ENCODE measurements at regions not wholly inside any gene's neighbourhood (a gene's known extent, or its start where the extent isn't known, plus 50 kb on each side); places are given as distances from the start of the nearest gene placed in this dataset.

DNA sequence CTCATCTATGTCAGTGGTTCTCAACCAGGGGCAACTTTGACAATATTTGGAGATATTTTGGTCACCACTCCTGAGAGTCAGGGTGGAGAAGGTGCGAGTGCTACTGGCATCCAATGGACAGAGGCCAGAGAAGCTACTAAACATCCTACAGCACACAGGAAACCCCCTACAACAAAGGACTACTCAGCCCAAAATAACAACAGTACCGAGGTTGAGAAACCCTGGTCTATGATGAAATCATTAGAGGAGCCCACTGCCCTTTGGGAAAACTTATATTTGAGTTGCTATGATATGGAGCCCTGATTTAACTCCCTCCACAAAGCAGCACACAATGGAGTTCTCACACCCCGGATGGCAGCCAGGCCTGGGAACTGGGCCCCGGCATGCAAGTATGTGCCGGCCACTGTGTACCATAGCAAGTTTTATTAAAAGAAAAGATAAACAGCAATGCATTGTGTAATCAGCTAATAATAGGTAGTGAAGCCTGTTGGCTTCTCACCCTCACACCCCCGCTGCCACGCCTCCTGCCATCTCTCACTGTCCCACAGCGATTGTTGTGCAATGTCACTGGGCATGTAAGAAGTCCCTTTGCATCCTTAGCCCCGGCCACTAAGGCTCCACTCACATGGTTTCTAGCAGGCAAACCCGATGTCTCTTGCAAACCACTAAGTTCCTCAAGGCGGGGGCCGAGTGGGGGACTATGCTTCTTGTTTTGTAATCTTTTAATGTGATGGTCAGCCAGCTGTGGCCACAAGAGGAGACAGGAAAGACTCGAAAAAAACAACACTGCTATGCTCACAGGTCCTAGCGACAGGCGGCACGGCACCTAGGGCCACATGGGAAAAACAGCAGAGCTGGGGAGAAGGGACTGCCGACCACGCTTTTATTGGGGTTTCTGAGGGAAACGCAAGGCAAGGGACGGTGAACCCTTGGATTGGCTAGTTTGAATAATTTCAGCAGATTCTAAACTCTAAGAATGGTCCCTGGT lies 110.0 kb downstream of the AQP9 start:
- H3K9me3 ChIP-seq (ENCODE audit: control insufficient read depth in 1 of 2, insufficient read depth in 1 of 2, low read depth in 1 of 2, low read length in 2 of 2) = no peaks in the 10 kb centered on the region
- DNase-seq (ENCODE audit: low read depth, low spot score) = no peak
- no peaks in the 10 kb centered on the region for H3K79me2 ChIP-seq (ENCODE audit: insufficient read depth, low read length)
- H2AFZ ChIP-seq (ENCODE audit: low read depth, low read length, poor library complexity, severe bottlenecking) = no peak overlapping the region
- H3K36me3 ChIP-seq (ENCODE audit: control insufficient read depth in 1 of 2, insufficient read depth in 2 of 2, low read length in 2 of 2) = no peaks in the 10 kb centered on the region
- no peak overlapping the region for H3K27ac ChIP-seq (ENCODE audit: low read depth, low read length)
- no peaks in the 10 kb centered on the region for H3K4me1 ChIP-seq (ENCODE audit: control insufficient read depth in 1 of 2, insufficient read depth in 2 of 2, low read length in 2 of 2)
- TF ChIP-seq YY1 (IDR thresholded peaks at IDR 0.05; ENCODE audit: extremely low read depth, insufficient replicate concordance, low read depth, low read length) (no peak), JUND (IDR thresholded peaks at IDR 0.05) (no peak), EGR1 (IDR thresholded peaks at IDR 0.05; ENCODE audit: low read depth) (no peak), ZFX (IDR thresholded peaks at IDR 0.05) (no peak), CBX3 (IDR thresholded peaks at IDR 0.05; ENCODE audit: low read depth) (no peak)
- H3K4me2 ChIP-seq (ENCODE audit: low read length) = no peak overlapping the region
- no peak for ATAC-seq
- RAD21 ChIA-PET (ENCODE audit: low non-redundant PET in 1 of 2, low total read pairs in 2 of 2, uncharacterized antibody in 2 of 2, unreplicated experiment in 2 of 2) = no interaction called here
- POLR2A ChIA-PET = no interaction called here
- H3K4me3 ChIP-seq (replicated peaks in 1 of 2; ENCODE audit: low read depth in 1 of 2, low read length in 2 of 2) = no peak overlapping the region
- no TSS peak for BruUV-seq (replicated peaks)
- H3K9ac ChIP-seq (ENCODE audit: low read length) = no peak overlapping the region
- no peaks in the 10 kb centered on the region for H3K9me2 ChIP-seq (ENCODE audit: insufficient read depth)
- no peaks in the 10 kb centered on the region for H4K20me1 ChIP-seq (ENCODE audit: insufficient read depth)
- CTCF ChIA-PET = no interaction called here
- no peaks in the 10 kb centered on the region for H3K27me3 ChIP-seq (ENCODE audit: insufficient read depth, low read length)
- intact Hi-C loops (cut with micrococcal nuclease) = no loop called here

DNA sequence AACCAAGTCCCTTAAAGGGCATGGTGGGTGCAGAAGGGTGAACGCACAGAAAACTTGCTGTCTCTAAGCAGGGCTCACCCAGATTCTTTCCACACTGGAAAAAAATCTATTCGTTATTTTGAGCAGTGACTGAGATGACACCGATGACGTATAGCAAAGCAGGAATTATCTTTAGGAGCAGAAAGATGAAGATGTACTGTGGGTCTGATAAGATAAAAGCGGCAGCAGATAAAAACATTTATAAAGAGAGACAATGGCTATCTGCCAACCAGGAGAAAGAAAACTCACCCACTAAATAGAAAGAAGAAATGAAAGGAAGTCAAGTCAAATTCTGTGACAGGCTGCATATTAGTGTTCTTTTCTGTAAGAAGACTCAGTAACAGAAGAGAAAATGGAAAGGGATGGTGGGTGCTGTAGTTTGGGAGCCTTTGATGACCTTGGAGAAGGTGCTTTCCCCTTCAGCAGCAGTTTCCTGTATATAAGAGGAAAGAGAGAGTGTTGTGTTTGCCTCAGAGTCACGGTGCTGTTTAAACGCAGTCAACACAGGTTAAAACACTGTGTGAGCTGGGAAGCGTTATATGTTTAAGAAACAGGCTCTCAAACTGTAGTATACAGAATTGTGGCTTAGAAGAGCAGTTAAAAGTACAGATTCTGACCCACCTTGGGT lies 111.6 kb downstream of the AQP9 start:
- H3K36me3 ChIP-seq (ENCODE audit: control insufficient read depth in 1 of 2, insufficient read depth in 2 of 2, low read length in 2 of 2) = no peaks in the 10 kb centered on the region
- no peak overlapping the region for H3K4me2 ChIP-seq (ENCODE audit: low read length)
- ATAC-seq (no peak), DNase-seq (ENCODE audit: low read depth, low spot score) (no peak)
- ChIA-PET POLR2A (no interaction called here), RAD21 (ENCODE audit: low non-redundant PET in 1 of 2, low total read pairs in 2 of 2, uncharacterized antibody in 2 of 2, unreplicated experiment in 2 of 2) (no interaction called here), CTCF (no interaction called here)
- H3K9me3 ChIP-seq (ENCODE audit: control insufficient read depth in 1 of 2, insufficient read depth in 1 of 2, low read depth in 1 of 2, low read length in 2 of 2) = no peaks in the 10 kb centered on the region
- TF ChIP-seq POLR2A (IDR thresholded peaks at IDR 0.05; ENCODE audit: borderline replicate concordance, extremely low read depth, insufficient read depth, insufficient read length) = no peak
- TF ChIP-seq CBX3 (IDR thresholded peaks at IDR 0.05; ENCODE audit: low read depth) = no peak
- TF ChIP-seq, protein P1, sequence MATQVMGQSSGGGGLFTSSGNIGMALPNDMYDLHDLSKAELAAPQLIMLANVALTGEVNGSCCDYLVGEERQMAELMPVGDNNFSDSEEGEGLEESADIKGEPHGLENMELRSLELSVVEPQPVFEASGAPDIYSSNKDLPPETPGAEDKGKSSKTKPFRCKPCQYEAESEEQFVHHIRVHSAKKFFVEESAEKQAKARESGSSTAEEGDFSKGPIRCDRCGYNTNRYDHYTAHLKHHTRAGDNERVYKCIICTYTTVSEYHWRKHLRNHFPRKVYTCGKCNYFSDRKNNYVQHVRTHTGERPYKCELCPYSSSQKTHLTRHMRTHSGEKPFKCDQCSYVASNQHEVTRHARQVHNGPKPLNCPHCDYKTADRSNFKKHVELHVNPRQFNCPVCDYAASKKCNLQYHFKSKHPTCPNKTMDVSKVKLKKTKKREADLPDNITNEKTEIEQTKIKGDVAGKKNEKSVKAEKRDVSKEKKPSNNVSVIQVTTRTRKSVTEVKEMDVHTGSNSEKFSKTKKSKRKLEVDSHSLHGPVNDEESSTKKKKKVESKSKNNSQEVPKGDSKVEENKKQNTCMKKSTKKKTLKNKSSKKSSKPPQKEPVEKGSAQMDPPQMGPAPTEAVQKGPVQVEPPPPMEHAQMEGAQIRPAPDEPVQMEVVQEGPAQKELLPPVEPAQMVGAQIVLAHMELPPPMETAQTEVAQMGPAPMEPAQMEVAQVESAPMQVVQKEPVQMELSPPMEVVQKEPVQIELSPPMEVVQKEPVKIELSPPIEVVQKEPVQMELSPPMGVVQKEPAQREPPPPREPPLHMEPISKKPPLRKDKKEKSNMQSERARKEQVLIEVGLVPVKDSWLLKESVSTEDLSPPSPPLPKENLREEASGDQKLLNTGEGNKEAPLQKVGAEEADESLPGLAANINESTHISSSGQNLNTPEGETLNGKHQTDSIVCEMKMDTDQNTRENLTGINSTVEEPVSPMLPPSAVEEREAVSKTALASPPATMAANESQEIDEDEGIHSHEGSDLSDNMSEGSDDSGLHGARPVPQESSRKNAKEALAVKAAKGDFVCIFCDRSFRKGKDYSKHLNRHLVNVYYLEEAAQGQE (IDR thresholded peaks at IDR 0.05; ENCODE audit: low read depth) = no peak
- TF ChIP-seq, protein P2, sequence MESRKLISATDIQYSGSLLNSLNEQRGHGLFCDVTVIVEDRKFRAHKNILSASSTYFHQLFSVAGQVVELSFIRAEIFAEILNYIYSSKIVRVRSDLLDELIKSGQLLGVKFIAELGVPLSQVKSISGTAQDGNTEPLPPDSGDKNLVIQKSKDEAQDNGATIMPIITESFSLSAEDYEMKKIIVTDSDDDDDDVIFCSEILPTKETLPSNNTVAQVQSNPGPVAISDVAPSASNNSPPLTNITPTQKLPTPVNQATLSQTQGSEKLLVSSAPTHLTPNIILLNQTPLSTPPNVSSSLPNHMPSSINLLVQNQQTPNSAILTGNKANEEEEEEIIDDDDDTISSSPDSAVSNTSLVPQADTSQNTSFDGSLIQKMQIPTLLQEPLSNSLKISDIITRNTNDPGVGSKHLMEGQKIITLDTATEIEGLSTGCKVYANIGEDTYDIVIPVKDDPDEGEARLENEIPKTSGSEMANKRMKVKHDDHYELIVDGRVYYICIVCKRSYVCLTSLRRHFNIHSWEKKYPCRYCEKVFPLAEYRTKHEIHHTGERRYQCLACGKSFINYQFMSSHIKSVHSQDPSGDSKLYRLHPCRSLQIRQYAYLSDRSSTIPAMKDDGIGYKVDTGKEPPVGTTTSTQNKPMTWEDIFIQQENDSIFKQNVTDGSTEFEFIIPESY (IDR thresholded peaks at IDR 0.05; ENCODE audit: extremely low read depth, insufficient replicate concordance, low read length) = no peak
- TF ChIP-seq, protein P3, sequence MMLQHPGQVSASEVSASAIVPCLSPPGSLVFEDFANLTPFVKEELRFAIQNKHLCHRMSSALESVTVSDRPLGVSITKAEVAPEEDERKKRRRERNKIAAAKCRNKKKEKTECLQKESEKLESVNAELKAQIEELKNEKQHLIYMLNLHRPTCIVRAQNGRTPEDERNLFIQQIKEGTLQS (IDR thresholded peaks at IDR 0.05) = no peak
- no peak for TF ChIP-seq ZNF274 (IDR thresholded peaks at IDR 0.05; ENCODE audit: low read depth, low read length)
- no peak for TF ChIP-seq ELF1 (IDR thresholded peaks at IDR 0.05; ENCODE audit: borderline replicate concordance, low read depth)
- no peak for TF ChIP-seq YY1 (IDR thresholded peaks at IDR 0.05; ENCODE audit: extremely low read depth, insufficient replicate concordance, low read depth, low read length)
- H3K79me2 ChIP-seq (ENCODE audit: insufficient read depth, low read length) = no peaks in the 10 kb centered on the region
- no peaks in the 10 kb centered on the region for H4K20me1 ChIP-seq (ENCODE audit: insufficient read depth)
- no peak overlapping the region for H3K4me3 ChIP-seq (replicated peaks in 1 of 2; ENCODE audit: low read depth in 1 of 2, low read length in 2 of 2)
- no peak overlapping the region for H3K9ac ChIP-seq (ENCODE audit: low read length)
- no peak overlapping the region for H2AFZ ChIP-seq (ENCODE audit: low read depth, low read length, poor library complexity, severe bottlenecking)
- H3K27me3 ChIP-seq (ENCODE audit: insufficient read depth, low read length) = no peaks in the 10 kb centered on the region
- BruUV-seq (replicated peaks) = no TSS peak
- no peaks in the 10 kb centered on the region for H3K9me2 ChIP-seq (ENCODE audit: insufficient read depth)
- no peaks in the 10 kb centered on the region for H3K4me1 ChIP-seq (ENCODE audit: control insufficient read depth in 1 of 2, insufficient read depth in 2 of 2, low read length in 2 of 2)
- H3K27ac ChIP-seq (ENCODE audit: low read depth, low read length) = no peak overlapping the region
- intact Hi-C loops (cut with micrococcal nuclease) = no loop called here

All from HCT116 (cell line).